IMR-90 (cell line): ENCODE measurements at regions not wholly inside any gene's neighbourhood (a gene's known extent, or its start where the extent isn't known, plus 50 kb on each side); places are given as distances from the start of the nearest gene placed in this dataset.
A peak's percentile ranks its signal among the peaks of the same experiment; 100 is the strongest.

Source experiments
- BHLHE40 ChIP-seq: fragments of 150-350 bp; IDR thresholded peaks from 2 replicates; pipeline ENCODE4 v1.6.1; 2016; ENCODE audit warnings: mild to moderate bottlenecking, low read depth, low read length
- CEBPB ChIP-seq: IDR thresholded peaks from 2 replicates; pipeline ENCODE4 v1.6.1; 2012; ENCODE audit warnings: low read depth, low read length, improper control_type of control experiment
- FOS ChIP-seq: fragments of 150-350 bp; IDR thresholded peaks from 2 replicates; pipeline ENCODE4 v1.6.1; 2016; ENCODE audit warnings: low read depth, low read length
- MAFK ChIP-seq: IDR thresholded peaks from 2 replicates; pipeline ENCODE4 v1.6.1; 2012; ENCODE audit warnings: low read depth, low read length, improper control_type of control experiment
- MAZ ChIP-seq: IDR thresholded peaks from 2 replicates; pipeline ENCODE4 v1.6.1; 2012; ENCODE audit warnings: low read depth, mild to moderate bottlenecking, low read length, improper control_type of control experiment, moderate library complexity, borderline replicate concordance
- MXI1 ChIP-seq: IDR thresholded peaks from 2 replicates; pipeline ENCODE4 v1.6.1; 2012; ENCODE audit warnings: low read depth, mild to moderate bottlenecking, low read length, moderate library complexity, borderline replicate concordance
- NFE2L2 ChIP-seq: fragments of 150-350 bp; IDR thresholded peaks from 2 replicates; pipeline ENCODE4 v1.6.1; 2016; ENCODE audit warnings: low read depth, mild to moderate bottlenecking, low read length
- POLR2A ChIP-seq: IDR thresholded peaks from 2 replicates; pipeline ENCODE4 v1.6.1; 2012; ENCODE audit warnings: mild to moderate bottlenecking, low read depth, low read length
- RAD21 ChIP-seq: IDR thresholded peaks from 2 replicates; pipeline ENCODE4 v1.6.1; 2012; ENCODE audit warnings: low read length, improper control_type of control experiment
- RCOR1 ChIP-seq: IDR thresholded peaks from 2 replicates; pipeline ENCODE4 v1.6.1; 2012; ENCODE audit warnings: mild to moderate bottlenecking, low read length, improper control_type of control experiment; ENCODE audit not compliant: insufficient replicate concordance
- RFX5 ChIP-seq: IDR thresholded peaks from 2 replicates; pipeline ENCODE4 v1.8.0; 2012; ENCODE audit warnings: low read depth, mild to moderate bottlenecking, low read length, moderate library complexity
- SMC3 ChIP-seq: fragments of 150-350 bp; IDR thresholded peaks from 2 replicates; pipeline ENCODE4 v1.6.1; 2016; ENCODE audit warnings: low read depth, mild to moderate bottlenecking, antibody characterized with exemption, low read length, moderate library complexity
- TF ChIP-seq, protein P1 (sequence below): conservative IDR thresholded peaks from 2 replicates; pipeline ENCODE4 v1.5.1; 2012; ENCODE audit warnings: mild to moderate bottlenecking, low read depth, low read length, improper control_type of control experiment
- TF ChIP-seq, protein P2 (sequence below): fragments of 150-350 bp; IDR thresholded peaks from 2 replicates; pipeline ENCODE4 v1.6.1; 2016; ENCODE audit warnings: low read depth, mild to moderate bottlenecking, low read length, moderate library complexity, borderline replicate concordance

DNA sequence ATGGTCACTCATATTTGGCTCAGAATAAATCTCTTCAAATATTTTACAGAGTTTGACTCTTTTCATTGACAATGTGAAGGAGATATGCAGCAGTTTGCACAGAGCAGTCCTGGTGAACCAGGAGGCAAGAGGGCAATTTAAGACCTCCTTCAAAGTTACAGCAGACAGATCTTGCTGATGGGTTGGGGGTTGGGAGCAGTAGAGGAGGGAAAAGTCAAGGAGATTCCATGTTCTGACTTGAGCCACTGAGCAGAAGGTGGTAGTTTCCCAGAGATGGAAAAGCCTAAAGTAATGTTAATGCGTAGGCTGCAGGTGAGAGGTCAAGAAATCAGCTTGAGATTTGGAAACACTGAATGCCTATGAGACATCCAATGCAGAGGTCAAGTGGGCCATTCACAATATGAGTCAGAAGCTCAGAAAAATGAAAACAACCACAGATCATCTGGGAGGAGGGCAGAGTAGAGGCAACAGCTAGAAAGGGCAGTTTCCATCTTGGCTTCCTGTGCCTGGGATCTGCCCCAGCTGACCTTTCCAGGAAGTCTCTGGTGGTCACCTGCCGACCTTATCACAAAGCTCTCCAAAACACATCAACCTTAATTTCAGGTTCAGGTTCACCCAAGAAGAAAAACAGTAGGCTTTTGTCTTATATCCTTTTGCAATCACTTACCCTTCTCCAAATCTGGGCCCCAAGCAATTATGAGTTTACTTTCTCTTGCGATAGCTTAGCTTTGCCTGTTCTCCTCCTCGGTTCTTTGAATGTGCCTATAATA is 197.5 kb upstream of the ARL4C start:
- TF ChIP-seq BHLHE40 (0 out of 2 replicates have a peak, but pooled peaks have one; percentile 31), RCOR1 (no peak), POLR2A (no peak), SMC3 (no peak), RFX5 (no peak), FOS (peak; percentile 89), CEBPB (peak; percentile 80), RAD21 (no peak), MXI1 (no peak), MAFK (no peak), MAZ (no peak), NFE2L2 (no peak)
- TF ChIP-seq, protein P1, sequence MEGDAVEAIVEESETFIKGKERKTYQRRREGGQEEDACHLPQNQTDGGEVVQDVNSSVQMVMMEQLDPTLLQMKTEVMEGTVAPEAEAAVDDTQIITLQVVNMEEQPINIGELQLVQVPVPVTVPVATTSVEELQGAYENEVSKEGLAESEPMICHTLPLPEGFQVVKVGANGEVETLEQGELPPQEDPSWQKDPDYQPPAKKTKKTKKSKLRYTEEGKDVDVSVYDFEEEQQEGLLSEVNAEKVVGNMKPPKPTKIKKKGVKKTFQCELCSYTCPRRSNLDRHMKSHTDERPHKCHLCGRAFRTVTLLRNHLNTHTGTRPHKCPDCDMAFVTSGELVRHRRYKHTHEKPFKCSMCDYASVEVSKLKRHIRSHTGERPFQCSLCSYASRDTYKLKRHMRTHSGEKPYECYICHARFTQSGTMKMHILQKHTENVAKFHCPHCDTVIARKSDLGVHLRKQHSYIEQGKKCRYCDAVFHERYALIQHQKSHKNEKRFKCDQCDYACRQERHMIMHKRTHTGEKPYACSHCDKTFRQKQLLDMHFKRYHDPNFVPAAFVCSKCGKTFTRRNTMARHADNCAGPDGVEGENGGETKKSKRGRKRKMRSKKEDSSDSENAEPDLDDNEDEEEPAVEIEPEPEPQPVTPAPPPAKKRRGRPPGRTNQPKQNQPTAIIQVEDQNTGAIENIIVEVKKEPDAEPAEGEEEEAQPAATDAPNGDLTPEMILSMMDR: no peak
- TF ChIP-seq, protein P2, sequence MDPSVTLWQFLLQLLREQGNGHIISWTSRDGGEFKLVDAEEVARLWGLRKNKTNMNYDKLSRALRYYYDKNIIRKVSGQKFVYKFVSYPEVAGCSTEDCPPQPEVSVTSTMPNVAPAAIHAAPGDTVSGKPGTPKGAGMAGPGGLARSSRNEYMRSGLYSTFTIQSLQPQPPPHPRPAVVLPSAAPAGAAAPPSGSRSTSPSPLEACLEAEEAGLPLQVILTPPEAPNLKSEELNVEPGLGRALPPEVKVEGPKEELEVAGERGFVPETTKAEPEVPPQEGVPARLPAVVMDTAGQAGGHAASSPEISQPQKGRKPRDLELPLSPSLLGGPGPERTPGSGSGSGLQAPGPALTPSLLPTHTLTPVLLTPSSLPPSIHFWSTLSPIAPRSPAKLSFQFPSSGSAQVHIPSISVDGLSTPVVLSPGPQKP: no peak
